GM12864 (cell line): ENCODE measurements at regions not wholly inside any gene's neighbourhood (a gene's known extent, or its start where the extent isn't known, plus 50 kb on each side); places are given as distances from the start of the nearest gene placed in this dataset.
"Not testable (repeated sequence)": the region's sequence is repeated elsewhere in the genome, so short reads cannot be mapped to it uniquely, and the experiment has no call there.

Experiments used
- DNase-seq: peaks from one replicate; pipeline ENCODE4 v3.0.0-alpha.2; 2011; ENCODE audit warnings: low read depth
- H3K4me3 ChIP-seq: 2 replicates; pipeline ENCODE4 v1.5.1; 2011; ENCODE audit warnings: mild to moderate bottlenecking, low read depth, low read length, control low read depth
- CTCF ChIP-seq: IDR thresholded peaks from 2 replicates; pipeline ENCODE4 v1.5.1; 2011; ENCODE audit warnings: low read depth, mild to moderate bottlenecking, moderate library complexity, low read length, control low read depth, inconsistent platforms; ENCODE audit errors: missing control alignments

GRCh38 chr4:116110713-116111112, 974.7 kb downstream of the TRAM1L1 start:
- H3K4me3 ChIP-seq, result no peak overlapping the region
- TF ChIP-seq CTCF, result no peak
- no peak for DNase-seq

GRCh38 chr4:116108606-116109005, 976.8 kb downstream of the TRAM1L1 start:
- H3K4me3 ChIP-seq, result no peak overlapping the region
- DNase-seq, result no peak
- no peak for TF ChIP-seq CTCF

DNA sequence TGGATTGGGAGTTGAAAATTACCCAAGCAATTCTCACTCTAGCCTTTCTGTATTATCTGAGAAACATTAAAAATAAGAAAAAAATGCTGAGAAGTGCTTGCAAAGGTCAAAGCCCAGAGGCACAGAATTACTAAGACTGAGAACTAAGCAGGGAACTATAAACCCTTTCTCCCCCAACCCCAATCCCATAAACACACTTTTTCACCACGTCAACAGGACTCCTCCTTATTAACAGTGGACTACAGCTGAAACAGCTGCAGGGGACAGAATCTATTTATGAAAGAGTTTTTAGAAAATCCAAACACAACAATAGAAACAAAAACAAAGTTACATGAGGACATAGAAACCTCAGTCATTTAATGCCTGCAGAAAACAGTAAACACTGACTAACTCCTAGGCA, 984.1 kb downstream of the TRAM1L1 start:
- TF ChIP-seq CTCF, result no peak

GRCh38 chr4:116099596-116099995, 985.8 kb downstream of the TRAM1L1 start:
- TF ChIP-seq CTCF, result no peak
- no peak overlapping the region for H3K4me3 ChIP-seq
- no peak for DNase-seq

More for the DNA sequence above, 984.1 kb downstream of the TRAM1L1 start:
- no peak for DNase-seq
- no peak overlapping the region for H3K4me3 ChIP-seq

- not testable (repeated sequence) for DNase-seq, H3K4me3 ChIP-seq
These were observed 983.9 kb upstream of the NDST4 start for GRCh38 chr4:116097353-116097752.

- H3K4me3 ChIP-seq, result no peak overlapping the region
- no peak for TF ChIP-seq CTCF
- DNase-seq, result no peak
These were observed 979.5 kb upstream of the NDST4 start for GRCh38 chr4:116092961-116093360.

- no peak for DNase-seq
- no peak overlapping the region for H3K4me3 ChIP-seq
- no peak for TF ChIP-seq CTCF
These were observed 975.4 kb upstream of the NDST4 start for GRCh38 chr4:116088771-116089170.
